ENCODE measurements at regions not wholly inside any gene's neighbourhood (a gene's known extent, or its start where the extent isn't known, plus 50 kb on each side); places are given as distances from the start of the nearest gene placed in this dataset.

- ATAC-seq, result no peak
- TF ChIP-seq ZNF565 (CRISPR knock-in tag; conservative IDR thresholded peaks at IDR 0.05; ENCODE audit: low read depth) (no peak), CREB5 (CRISPR knock-in tag; IDR thresholded peaks at IDR 0.05; ENCODE audit: low read depth) (no peak), ISL1 (CRISPR knock-in tag; IDR thresholded peaks at IDR 0.05) (no peak), TOX (CRISPR knock-in tag; IDR thresholded peaks at IDR 0.05; ENCODE audit: borderline replicate concordance) (no peak), ESRRG (CRISPR knock-in tag; IDR thresholded peaks at IDR 0.05) (no peak), SNAI2 (CRISPR knock-in tag; IDR thresholded peaks at IDR 0.05) (no peak)
- TF ChIP-seq, protein P1, sequence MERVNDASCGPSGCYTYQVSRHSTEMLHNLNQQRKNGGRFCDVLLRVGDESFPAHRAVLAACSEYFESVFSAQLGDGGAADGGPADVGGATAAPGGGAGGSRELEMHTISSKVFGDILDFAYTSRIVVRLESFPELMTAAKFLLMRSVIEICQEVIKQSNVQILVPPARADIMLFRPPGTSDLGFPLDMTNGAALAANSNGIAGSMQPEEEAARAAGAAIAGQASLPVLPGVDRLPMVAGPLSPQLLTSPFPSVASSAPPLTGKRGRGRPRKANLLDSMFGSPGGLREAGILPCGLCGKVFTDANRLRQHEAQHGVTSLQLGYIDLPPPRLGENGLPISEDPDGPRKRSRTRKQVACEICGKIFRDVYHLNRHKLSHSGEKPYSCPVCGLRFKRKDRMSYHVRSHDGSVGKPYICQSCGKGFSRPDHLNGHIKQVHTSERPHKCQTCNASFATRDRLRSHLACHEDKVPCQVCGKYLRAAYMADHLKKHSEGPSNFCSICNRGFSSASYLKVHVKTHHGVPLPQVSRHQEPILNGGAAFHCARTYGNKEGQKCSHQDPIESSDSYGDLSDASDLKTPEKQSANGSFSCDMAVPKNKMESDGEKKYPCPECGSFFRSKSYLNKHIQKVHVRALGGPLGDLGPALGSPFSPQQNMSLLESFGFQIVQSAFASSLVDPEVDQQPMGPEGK (CRISPR knock-in tag; IDR thresholded peaks at IDR 0.05; ENCODE audit: borderline replicate concordance), result no peak
Observed at GRCh38 chr2:145203891-145204290, 684.0 kb upstream of the ZEB2 start.

- ATAC-seq, result no peak
- TF ChIP-seq OSR1 (CRISPR knock-in tag; IDR thresholded peaks at IDR 0.05), result no peak
- no peak for TF ChIP-seq ZNF8 (CRISPR knock-in tag; IDR thresholded peaks at IDR 0.05)
- no peak for TF ChIP-seq BACH2 (CRISPR knock-in tag; IDR thresholded peaks at IDR 0.05; ENCODE audit: borderline replicate concordance)
Observed at GRCh38 chr2:145199827-145200706, 680.1 kb upstream of the ZEB2 start.

GRCh38 chr2:145199042-145199441 is 679.1 kb upstream of the ZEB2 start:
- TF ChIP-seq ZNF8 (CRISPR knock-in tag; IDR thresholded peaks at IDR 0.05) (no peak), OSR1 (CRISPR knock-in tag; IDR thresholded peaks at IDR 0.05) (no peak)
- no peak for ATAC-seq

DNA sequence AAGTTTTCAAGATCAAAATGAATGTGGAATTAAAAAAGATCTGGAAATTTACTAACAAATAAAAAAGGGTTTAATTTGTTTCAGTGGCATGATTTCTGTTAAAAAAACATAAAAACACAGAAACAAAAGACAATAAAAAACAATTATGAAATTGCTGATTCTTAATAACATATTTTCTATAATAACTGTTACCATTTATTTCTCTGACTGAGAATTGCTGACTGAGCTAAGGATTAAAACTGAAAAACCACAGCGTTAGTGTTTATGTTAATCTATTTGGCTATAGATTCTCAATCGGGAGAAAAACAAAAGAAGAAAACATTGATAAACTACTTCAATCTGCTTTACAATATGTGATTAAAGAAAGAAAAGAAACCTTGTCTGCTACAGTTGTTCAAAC is 678.6 kb upstream of the ZEB2 start:
- TF ChIP-seq CSDC2 (CRISPR knock-in tag; IDR thresholded peaks at IDR 0.05) (no peak), ZNF70 (CRISPR knock-in tag; IDR thresholded peaks at IDR 0.05) (no peak), SNAI2 (CRISPR knock-in tag; IDR thresholded peaks at IDR 0.05) (no peak), ESRRG (CRISPR knock-in tag; IDR thresholded peaks at IDR 0.05) (no peak), ZFP3 (CRISPR knock-in tag; IDR thresholded peaks at IDR 0.05) (no peak), CSRNP3 (CRISPR knock-in tag; IDR thresholded peaks at IDR 0.05) (no peak), TCF4 (CRISPR knock-in tag; IDR thresholded peaks at IDR 0.05; ENCODE audit: borderline replicate concordance) (no peak), ZFP30 (CRISPR knock-in tag; IDR thresholded peaks at IDR 0.05) (no peak), ZC3H10 (CRISPR knock-in tag; IDR thresholded peaks at IDR 0.05) (no peak), ARNTL (CRISPR knock-in tag; IDR thresholded peaks at IDR 0.05; ENCODE audit: borderline replicate concordance, low read depth) (no peak), ZNF8 (CRISPR knock-in tag; IDR thresholded peaks at IDR 0.05) (no peak)
- TF ChIP-seq, protein P2, sequence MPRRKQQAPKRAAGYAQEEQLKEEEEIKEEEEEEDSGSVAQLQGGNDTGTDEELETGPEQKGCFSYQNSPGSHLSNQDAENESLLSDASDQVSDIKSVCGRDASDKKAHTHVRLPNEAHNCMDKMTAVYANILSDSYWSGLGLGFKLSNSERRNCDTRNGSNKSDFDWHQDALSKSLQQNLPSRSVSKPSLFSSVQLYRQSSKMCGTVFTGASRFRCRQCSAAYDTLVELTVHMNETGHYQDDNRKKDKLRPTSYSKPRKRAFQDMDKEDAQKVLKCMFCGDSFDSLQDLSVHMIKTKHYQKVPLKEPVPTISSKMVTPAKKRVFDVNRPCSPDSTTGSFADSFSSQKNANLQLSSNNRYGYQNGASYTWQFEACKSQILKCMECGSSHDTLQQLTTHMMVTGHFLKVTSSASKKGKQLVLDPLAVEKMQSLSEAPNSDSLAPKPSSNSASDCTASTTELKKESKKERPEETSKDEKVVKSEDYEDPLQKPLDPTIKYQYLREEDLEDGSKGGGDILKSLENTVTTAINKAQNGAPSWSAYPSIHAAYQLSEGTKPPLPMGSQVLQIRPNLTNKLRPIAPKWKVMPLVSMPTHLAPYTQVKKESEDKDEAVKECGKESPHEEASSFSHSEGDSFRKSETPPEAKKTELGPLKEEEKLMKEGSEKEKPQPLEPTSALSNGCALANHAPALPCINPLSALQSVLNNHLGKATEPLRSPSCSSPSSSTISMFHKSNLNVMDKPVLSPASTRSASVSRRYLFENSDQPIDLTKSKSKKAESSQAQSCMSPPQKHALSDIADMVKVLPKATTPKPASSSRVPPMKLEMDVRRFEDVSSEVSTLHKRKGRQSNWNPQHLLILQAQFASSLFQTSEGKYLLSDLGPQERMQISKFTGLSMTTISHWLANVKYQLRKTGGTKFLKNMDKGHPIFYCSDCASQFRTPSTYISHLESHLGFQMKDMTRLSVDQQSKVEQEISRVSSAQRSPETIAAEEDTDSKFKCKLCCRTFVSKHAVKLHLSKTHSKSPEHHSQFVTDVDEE (CRISPR knock-in tag; IDR thresholded peaks at IDR 0.05), result no peak
- TF ChIP-seq, protein P1 (CRISPR knock-in tag; IDR thresholded peaks at IDR 0.05; ENCODE audit: borderline replicate concordance), result no peak
- ATAC-seq, result no peak
